ENCODE measurements at regions not wholly inside any gene's neighbourhood (a gene's known extent, or its start where the extent isn't known, plus 50 kb on each side); places are given as distances from the start of the nearest gene placed in this dataset.

DNA sequence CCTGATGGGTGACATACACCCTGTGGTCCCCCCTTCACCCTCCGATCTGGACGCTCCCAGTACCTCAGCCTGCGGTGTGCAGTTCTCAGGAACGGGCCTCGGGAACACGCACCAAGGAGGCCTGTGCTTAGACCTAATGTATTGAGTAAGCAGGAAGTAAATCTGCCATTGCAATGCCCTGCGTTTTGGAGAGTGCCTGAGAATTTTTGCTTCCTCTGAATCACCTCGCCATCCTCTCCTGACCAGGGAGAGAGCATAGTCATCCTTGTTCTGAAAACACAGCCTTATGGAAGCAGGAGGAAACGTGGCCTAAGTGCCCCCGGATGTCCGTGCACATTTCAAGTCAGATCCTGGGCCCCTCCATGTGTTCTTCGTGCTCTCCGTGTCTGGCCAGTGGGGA is 272.2 kb downstream of the NDUFA10 start:
- Histone ChIP-seq H3K4me3 (ENCODE audit: low read length) (no peak overlapping the region), H3K27ac (ENCODE audit: low read depth in 1 of 2, low read length in 2 of 2) (no peak overlapping the region), H3K36me3 (ENCODE audit: insufficient read depth, low read length) (no peaks in the 10 kb centered on the region), H3K27me3 (ENCODE audit: control insufficient read depth in 1 of 2, insufficient read depth in 2 of 2, low read length in 2 of 2) (no peaks in the 10 kb centered on the region), H3K4me1 (ENCODE audit: insufficient read depth, low read length) (peaks cover 31% of the 10 kb centered on the region), H3K9me3 (ENCODE audit: control insufficient read depth in 1 of 2, insufficient read depth in 1 of 2, low read length in 2 of 2) (no peaks in the 10 kb centered on the region)
- H3K27ac Mint-ChIP-seq = no peak overlapping the region
- H3K36me3 Mint-ChIP-seq (ENCODE audit: low read depth) = no peaks in the 10 kb centered on the region
- H3K27me3 Mint-ChIP-seq = no peaks in the 10 kb centered on the region
- TF ChIP-seq, protein P1, sequence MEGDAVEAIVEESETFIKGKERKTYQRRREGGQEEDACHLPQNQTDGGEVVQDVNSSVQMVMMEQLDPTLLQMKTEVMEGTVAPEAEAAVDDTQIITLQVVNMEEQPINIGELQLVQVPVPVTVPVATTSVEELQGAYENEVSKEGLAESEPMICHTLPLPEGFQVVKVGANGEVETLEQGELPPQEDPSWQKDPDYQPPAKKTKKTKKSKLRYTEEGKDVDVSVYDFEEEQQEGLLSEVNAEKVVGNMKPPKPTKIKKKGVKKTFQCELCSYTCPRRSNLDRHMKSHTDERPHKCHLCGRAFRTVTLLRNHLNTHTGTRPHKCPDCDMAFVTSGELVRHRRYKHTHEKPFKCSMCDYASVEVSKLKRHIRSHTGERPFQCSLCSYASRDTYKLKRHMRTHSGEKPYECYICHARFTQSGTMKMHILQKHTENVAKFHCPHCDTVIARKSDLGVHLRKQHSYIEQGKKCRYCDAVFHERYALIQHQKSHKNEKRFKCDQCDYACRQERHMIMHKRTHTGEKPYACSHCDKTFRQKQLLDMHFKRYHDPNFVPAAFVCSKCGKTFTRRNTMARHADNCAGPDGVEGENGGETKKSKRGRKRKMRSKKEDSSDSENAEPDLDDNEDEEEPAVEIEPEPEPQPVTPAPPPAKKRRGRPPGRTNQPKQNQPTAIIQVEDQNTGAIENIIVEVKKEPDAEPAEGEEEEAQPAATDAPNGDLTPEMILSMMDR (IDR thresholded peaks at IDR 0.05) = no peak
- H3K9me3 Mint-ChIP-seq = no peaks in the 10 kb centered on the region
- no peak overlapping the region for H3K4me3 Mint-ChIP-seq
- ATAC-seq (ENCODE audit: poor library complexity) (no peak), DNase-seq (peak in 1 of 14 experiments; percentile 14)
- intact Hi-C loops (cut with DNase I, micrococcal nuclease) = no loop called here
- peaks cover 39% of the 10 kb centered on the region for H3K4me1 Mint-ChIP-seq (ENCODE audit: low read depth)
- CTCF ChIA-PET = no interaction called here
- POLR2A ChIA-PET = no interaction called here

GRCh38 chr2:239751679-239752355 is 273.3 kb downstream of the NDUFA10 start:
- DNase-seq = peak in 9 of 14 experiments; percentile 21 to 64 (median 43)
- CTCF ChIA-PET = no interaction called here
- peaks cover 33% of the 10 kb centered on the region for H3K4me1 ChIP-seq (ENCODE audit: insufficient read depth, low read length)
- no peaks in the 10 kb centered on the region for H3K9me3 ChIP-seq (ENCODE audit: control insufficient read depth in 1 of 2, insufficient read depth in 1 of 2, low read length in 2 of 2)
- Mint-ChIP-seq H3K4me1 (ENCODE audit: low read depth) (peaks cover 36% of the 10 kb centered on the region), H3K4me3 (peak overlapping the region; percentile 34), H3K27ac (peak overlapping the region; percentile 47), H3K27me3 (no peaks in the 10 kb centered on the region), H3K36me3 (ENCODE audit: low read depth) (no peaks in the 10 kb centered on the region), H3K9me3 (no peaks in the 10 kb centered on the region)
- TF ChIP-seq, protein P1 (IDR thresholded peaks at IDR 0.05) = no peak
- POLR2A ChIA-PET = interaction anchor here (1.2 kb wide), 1 partner anchor 240 kb away, joined by 3 read pairs; no protein-coding TSS in a partner anchor
- no peaks in the 10 kb centered on the region for H3K27me3 ChIP-seq (ENCODE audit: control insufficient read depth in 1 of 2, insufficient read depth in 2 of 2, low read length in 2 of 2)
- ATAC-seq (ENCODE audit: poor library complexity) = peak; percentile 93
- intact Hi-C loops (cut with DNase I, micrococcal nuclease) = no loop called here
- H3K27ac ChIP-seq (ENCODE audit: low read depth in 1 of 2, low read length in 2 of 2) = no peak overlapping the region
- no peaks in the 10 kb centered on the region for H3K36me3 ChIP-seq (ENCODE audit: insufficient read depth, low read length)
- H3K4me3 ChIP-seq (ENCODE audit: low read length) = peak overlapping the region; percentile 32

DNA sequence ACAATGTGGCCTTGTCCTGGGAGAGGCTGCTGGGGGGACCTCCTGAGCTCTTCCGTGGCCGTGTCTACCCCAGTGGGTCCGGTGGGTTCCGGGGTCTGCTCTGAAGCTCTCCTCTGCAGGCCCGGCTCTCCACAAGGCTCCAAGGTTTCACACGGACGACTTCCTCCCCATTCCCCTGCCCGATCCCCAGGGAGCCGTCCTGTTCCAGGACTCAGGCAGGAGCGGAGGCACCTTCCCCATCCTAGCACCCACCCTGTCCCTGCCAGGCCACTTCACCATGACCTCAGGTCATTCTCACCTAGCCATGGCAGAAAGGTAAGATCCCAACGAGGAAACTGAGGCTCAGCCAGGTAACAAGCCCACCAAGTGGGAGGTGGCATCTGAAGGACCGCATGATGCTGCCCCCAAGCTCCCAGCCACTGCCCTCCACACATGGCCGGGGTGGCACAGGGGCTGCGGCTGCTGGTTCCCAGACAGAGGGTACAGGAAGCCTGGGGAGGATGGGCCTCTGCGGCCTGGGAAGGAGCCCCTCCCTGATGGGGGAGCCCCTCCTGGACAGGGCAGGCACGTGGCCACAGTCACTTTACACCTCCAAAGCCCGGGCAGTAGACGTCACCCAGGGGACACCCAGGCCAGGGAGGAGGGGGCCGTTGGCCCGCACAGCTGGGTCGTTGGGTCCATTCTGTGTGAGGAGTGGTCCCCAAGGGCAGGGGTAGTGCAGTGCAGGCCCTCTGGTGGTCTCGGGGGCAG is 274.0 kb downstream of the NDUFA10 start:
- Mint-ChIP-seq H3K27ac (peak overlapping the region; percentile 65), H3K4me3 (peak overlapping the region; percentile 21)

More for the DNA sequence above, 274.0 kb downstream of the NDUFA10 start:
- Mint-ChIP-seq H3K9me3 (no peaks in the 10 kb centered on the region), H3K27me3 (no peaks in the 10 kb centered on the region), H3K36me3 (ENCODE audit: low read depth) (no peaks in the 10 kb centered on the region), H3K4me1 (ENCODE audit: low read depth) (peaks cover 31% of the 10 kb centered on the region)
- H3K9me3 ChIP-seq (ENCODE audit: control insufficient read depth in 1 of 2, insufficient read depth in 1 of 2, low read length in 2 of 2) = no peaks in the 10 kb centered on the region
- H3K27me3 ChIP-seq (ENCODE audit: control insufficient read depth in 1 of 2, insufficient read depth in 2 of 2, low read length in 2 of 2) = no peaks in the 10 kb centered on the region
- no peaks in the 10 kb centered on the region for H3K36me3 ChIP-seq (ENCODE audit: insufficient read depth, low read length)
- intact Hi-C loops (cut with DNase I, micrococcal nuclease) = no loop called here
- POLR2A ChIA-PET = interaction anchor here (0.6 to 1.2 kb wide), 2 partner anchors 20 to 241 kb away, joined by 3 read pairs; no protein-coding TSS in a partner anchor
- TF ChIP-seq, protein P1 (IDR thresholded peaks at IDR 0.05) = no peak
- peak overlapping the region; percentile 32 for H3K4me3 ChIP-seq (ENCODE audit: low read length)
- no peak overlapping the region for H3K27ac ChIP-seq (ENCODE audit: low read depth in 1 of 2, low read length in 2 of 2)
- ATAC-seq (ENCODE audit: poor library complexity) (no peak), DNase-seq (no peak)
- H3K4me1 ChIP-seq (ENCODE audit: insufficient read depth, low read length) = peaks cover 27% of the 10 kb centered on the region
- CTCF ChIA-PET = no interaction called here
